Nephron (organoid): ENCODE measurements at regions not wholly inside any gene's neighbourhood (a gene's known extent, or its start where the extent isn't known, plus 50 kb on each side); places are given as distances from the start of the nearest gene placed in this dataset.

Source experiments
- H3K27ac Mint-ChIP-seq, 3 experiments: 2 replicates each; pipeline ENCODE4 v1.8.0; 2020; ENCODE audit warnings: mixed read lengths in 3 of 3, mild to moderate bottlenecking in 2 of 3, moderate library complexity in 1 of 3
- H3K27me3 Mint-ChIP-seq: 2 replicates; pipeline ENCODE4 v1.8.0; 2021; ENCODE audit warnings: low read depth, mild to moderate bottlenecking, moderate library complexity, mixed read lengths
- H3K36me3 Mint-ChIP-seq: 2 replicates; pipeline ENCODE4 v1.8.0; 2020; ENCODE audit warnings: low read depth, mixed read lengths
- H3K4me1 Mint-ChIP-seq: 2 replicates; pipeline ENCODE4 v1.8.0; 2020; ENCODE audit warnings: mixed read lengths
- H3K4me3 Mint-ChIP-seq, 3 experiments: 2 replicates each; pipeline ENCODE4 v1.8.0; 2020; ENCODE audit warnings: mild to moderate bottlenecking in 3 of 3, mixed read lengths in 3 of 3, moderate library complexity in 2 of 3
- H3K9me3 Mint-ChIP-seq: 2 replicates; pipeline ENCODE4 v1.8.0; 2020; ENCODE audit warnings: mixed read lengths
- CTCF ChIP-seq, 3 experiments: fragments of 200-600 bp; sonication (generic); IDR thresholded peaks; one replicate each; pipeline ENCODE4 v1.5.0; 2021; ENCODE audit warnings: antibody characterized with exemption in 3 of 3; ENCODE audit not compliant: unreplicated experiment in 3 of 3

GRCh38 chr22:10780281-10780680 lies 4747.7 kb upstream of the OR11H1 start:
- H3K27me3 Mint-ChIP-seq: no peaks in the 10 kb centered on the region
- H3K27ac Mint-ChIP-seq: no peak overlapping the region
- no peak for TF ChIP-seq CTCF (IDR thresholded peaks at IDR 0.05; ENCODE audit: unreplicated experiment in 3 of 3)
- H3K36me3 Mint-ChIP-seq: peaks cover 23% of the 10 kb centered on the region
- no peak overlapping the region for H3K4me3 Mint-ChIP-seq
- no peaks in the 10 kb centered on the region for H3K4me1 Mint-ChIP-seq
- peaks cover 79% of the 10 kb centered on the region for H3K9me3 Mint-ChIP-seq

- H3K9me3 Mint-ChIP-seq: peaks cover 67% of the 10 kb centered on the region
- no peak for TF ChIP-seq CTCF (IDR thresholded peaks at IDR 0.05; ENCODE audit: unreplicated experiment in 3 of 3)
- H3K27ac Mint-ChIP-seq: no peak overlapping the region
- H3K4me1 Mint-ChIP-seq: no peaks in the 10 kb centered on the region
- H3K4me3 Mint-ChIP-seq: no peak overlapping the region
- peaks cover 23% of the 10 kb centered on the region for H3K36me3 Mint-ChIP-seq
- no peaks in the 10 kb centered on the region for H3K27me3 Mint-ChIP-seq
Observed at GRCh38 chr22:10781571-10782403, 4746.2 kb upstream of the OR11H1 start.
